ENCODE measurements at regions not wholly inside any gene's neighbourhood (a gene's known extent, or its start where the extent isn't known, plus 50 kb on each side); places are given as distances from the start of the nearest gene placed in this dataset.

DNA sequence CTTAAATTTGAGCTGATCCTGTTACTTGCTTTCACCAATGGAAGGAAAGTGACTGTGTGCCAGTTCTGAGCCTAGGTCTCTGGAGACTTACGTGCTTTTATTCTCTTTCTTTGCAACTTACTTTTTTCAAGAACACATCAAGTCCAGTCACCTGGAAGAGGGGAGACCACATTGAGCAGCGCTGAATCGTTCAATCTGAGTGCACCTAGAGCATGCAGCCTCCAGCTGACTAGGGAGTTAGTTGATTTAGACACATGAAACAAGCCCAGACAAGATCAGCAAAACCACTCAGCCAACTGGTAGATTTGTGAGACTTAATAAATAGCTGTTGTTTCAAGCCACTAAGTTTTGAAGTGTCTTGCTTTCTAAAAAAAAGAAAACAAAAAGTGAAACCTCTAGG lies 1014.8 kb upstream of the FBXO33 start:
- TF ChIP-seq TAF1 (IDR thresholded peaks at IDR 0.05; ENCODE audit: borderline replicate concordance, insufficient read depth, low read length) (no peak), POLR2AphosphoS5 (IDR thresholded peaks at IDR 0.05; ENCODE audit: low read depth, low read length) (no peak), REST (IDR thresholded peaks at IDR 0.05; ENCODE audit: insufficient read depth in 1 of 2, low read depth in 2 of 2, low read length in 2 of 2) (no peak), SIN3A (IDR thresholded peaks at IDR 0.05; ENCODE audit: borderline replicate concordance, insufficient read depth, low read length) (no peak)

Measured in PFSK-1 (cell line).